ENCODE measurements at regions not wholly inside any gene's neighbourhood (a gene's known extent, or its start where the extent isn't known, plus 50 kb on each side); places are given as distances from the start of the nearest gene placed in this dataset.
A peak's percentile ranks its signal among the peaks of the same experiment; 100 is the strongest.

- H3K36me3 ChIP-seq: no peaks in the 10 kb centered on the region
- no peak overlapping the region for H3K4me3 ChIP-seq
- H3K4me1 ChIP-seq: peaks cover 20% of the 10 kb centered on the region
- H3K27me3 ChIP-seq: no peaks in the 10 kb centered on the region
- no peak for TF ChIP-seq CTCF (IDR thresholded peaks at IDR 0.05)
- DNase-seq (no peak), ATAC-seq (peak; percentile 27)
- no peaks in the 10 kb centered on the region for H3K9me3 ChIP-seq
- no peak overlapping the region for H3K27ac ChIP-seq
- intact Hi-C loops (cut with DNase I): no loop called here
These were observed 132.0 kb upstream of the RAI14 start for GRCh38 chr5:34524123-34524522.

GRCh38 chr5:34525761-34526160 is 130.4 kb upstream of the RAI14 start:
- no peaks in the 10 kb centered on the region for H3K9me3 ChIP-seq
- intact Hi-C loops (cut with DNase I): no loop called here

GRCh38 chr5:34526682-34527305 is 129.3 kb upstream of the RAI14 start:
- H3K9me3 ChIP-seq: no peaks in the 10 kb centered on the region
- no peak for TF ChIP-seq CTCF (IDR thresholded peaks at IDR 0.05)
- H3K36me3 ChIP-seq: no peaks in the 10 kb centered on the region
- H3K27ac ChIP-seq: no peak overlapping the region
- intact Hi-C loops (cut with DNase I): no loop called here
- no peak for DNase-seq
- no peaks in the 10 kb centered on the region for H3K27me3 ChIP-seq
- no peak for ATAC-seq
- no peak overlapping the region for H3K4me3 ChIP-seq
- H3K4me1 ChIP-seq: peaks cover 20% of the 10 kb centered on the region

More at GRCh38 chr5:34525761-34526160, 130.4 kb upstream of the RAI14 start:
- no peak for ATAC-seq
- no peaks in the 10 kb centered on the region for H3K36me3 ChIP-seq
- H3K4me1 ChIP-seq: peaks cover 20% of the 10 kb centered on the region
- H3K27me3 ChIP-seq: no peaks in the 10 kb centered on the region
- no peak overlapping the region for H3K27ac ChIP-seq
- DNase-seq: no peak
- TF ChIP-seq CTCF (IDR thresholded peaks at IDR 0.05): no peak
- no peak overlapping the region for H3K4me3 ChIP-seq

GRCh38 chr5:34529581-34530331 is 126.4 kb upstream of the RAI14 start:
- Histone ChIP-seq H3K36me3 (no peaks in the 10 kb centered on the region), H3K4me3 (no peak overlapping the region), H3K4me1 (peaks cover 12% of the 10 kb centered on the region), H3K9me3 (no peaks in the 10 kb centered on the region), H3K27ac (no peak overlapping the region), H3K27me3 (no peaks in the 10 kb centered on the region)
- DNase-seq: no peak
- TF ChIP-seq CTCF (IDR thresholded peaks at IDR 0.05): no peak
- intact Hi-C loops (cut with DNase I): no loop called here
- ATAC-seq: no peak

GRCh38 chr5:34530637-34531036 is 125.5 kb upstream of the RAI14 start:
- H3K9me3 ChIP-seq: no peaks in the 10 kb centered on the region
- no peaks in the 10 kb centered on the region for H3K36me3 ChIP-seq
- no peak overlapping the region for H3K27ac ChIP-seq
- no peaks in the 10 kb centered on the region for H3K27me3 ChIP-seq
- peaks cover 15% of the 10 kb centered on the region for H3K4me1 ChIP-seq
- no peak for ATAC-seq
- TF ChIP-seq CTCF (IDR thresholded peaks at IDR 0.05): no peak
- DNase-seq: no peak
- intact Hi-C loops (cut with DNase I): no loop called here
- H3K4me3 ChIP-seq: no peak overlapping the region
